SU-DHL-6 (cell line): ENCODE measurements at regions not wholly inside any gene's neighbourhood (a gene's known extent, or its start where the extent isn't known, plus 50 kb on each side); places are given as distances from the start of the nearest gene placed in this dataset.

Experiments used
- CTCF ChIP-seq: fragments of 200-600 bp; sonication (generic); IDR thresholded peaks from one replicate; pipeline ENCODE4 v1.5.1; 2017; ENCODE audit warnings: antibody characterized with exemption, mild to moderate bottlenecking, low read length, moderate library complexity; ENCODE audit not compliant: insufficient read depth, poor library complexity, severe bottlenecking
- EZH2phosphoT487 ChIP-seq: fragments of 200-600 bp; sonication (generic), shearing (Covaris generic); conservative IDR thresholded peaks from 2 replicates; pipeline ENCODE4 v1.6.1; 2018; ENCODE audit warnings: mild to moderate bottlenecking, antibody characterized with exemption, low read length, moderate library complexity, mixed read lengths

- TF ChIP-seq EZH2phosphoT487 (no peak), CTCF (no peak)
Observed at GRCh38 chr7:25297278-25297677, 69.0 kb upstream of the NPVF start.
